CD14-positive monocyte (primary cell): ENCODE measurements at regions not wholly inside any gene's neighbourhood (a gene's known extent, or its start where the extent isn't known, plus 50 kb on each side); places are given as distances from the start of the nearest gene placed in this dataset.

Experiments used
- DNase-seq, 3 donors: peaks; one replicate each; pipeline ENCODE4 v3.0.0-alpha.2; 2011 to 2022
- H2AFZ ChIP-seq: 2 replicates; pipeline ENCODE4 v1.6.0; 2012; ENCODE audit warnings: mild to moderate bottlenecking, low read depth, low read length, inconsistent platforms; ENCODE audit not compliant: insufficient read depth, poor library complexity, severe bottlenecking
- H3K27ac ChIP-seq, 2 donors: 1 replicate in 1 of 2; 2 replicates in 1 of 2; pipeline ENCODE4 v1.5.1; 2012 to 2013; ENCODE audit warnings: low read length in 2 of 2, control low read depth in 1 of 2, inconsistent platforms in 1 of 2, low read depth in 1 of 2, mild to moderate bottlenecking in 1 of 2
- H3K27me3 ChIP-seq, 2 donors: one replicate each; pipeline versions ENCODE4 v1.6.0 to v1.6.1; 2011 to 2013; ENCODE audit warnings: low read length in 2 of 2; ENCODE audit not compliant: control insufficient read depth in 2 of 2, insufficient read depth in 2 of 2
- H3K36me3 ChIP-seq, 2 donors: replicated peaks in 1 of 2; 1 replicate in 1 of 2; 2 replicates in 1 of 2; pipeline versions ENCODE4 v1.5.1 to v1.6.1; 2012 to 2013; ENCODE audit warnings: low read length in 2 of 2, control low read depth in 1 of 2, inconsistent platforms in 1 of 2, mild to moderate bottlenecking in 1 of 2; ENCODE audit not compliant: insufficient read depth in 2 of 2, control insufficient read depth in 1 of 2
- H3K4me1 ChIP-seq, 2 donors: 1 replicate in 1 of 2; 2 replicates in 1 of 2; pipeline versions ENCODE4 v1.5.1 to v1.6.1; 2012 to 2013; ENCODE audit warnings: low read length in 2 of 2, control low read depth in 1 of 2, inconsistent platforms in 1 of 2, mild to moderate bottlenecking in 1 of 2, moderate library complexity in 1 of 2; ENCODE audit not compliant: insufficient read depth in 2 of 2, control insufficient read depth in 1 of 2
- H3K4me2 ChIP-seq: replicated peaks from 2 replicates; pipeline ENCODE3; 2012; ENCODE audit warnings: low read length, moderate library complexity, mild to moderate bottlenecking; ENCODE audit not compliant: poor library complexity, severe bottlenecking; ENCODE audit errors: extremely low read depth
- H3K4me3 ChIP-seq, 3 experiments: fragments of 200-600 bp in 1 of 3; sonication (generic) in 1 of 3; replicated peaks in 1 of 3; 1 replicate in 2 of 3; 2 replicates in 1 of 3; pipeline ENCODE4 v1.5.1; 2011 to 2013; ENCODE audit warnings: low read length in 3 of 3, mild to moderate bottlenecking in 3 of 3, control low read depth in 2 of 3, low read depth in 2 of 3, inconsistent platforms in 1 of 3, moderate library complexity in 1 of 3
- H3K79me2 ChIP-seq: 2 replicates; pipeline ENCODE4 v1.6.0; 2012; ENCODE audit warnings: mild to moderate bottlenecking, control low read depth, inconsistent platforms, low read length, moderate library complexity; ENCODE audit not compliant: insufficient read depth
- H3K9ac ChIP-seq: 2 replicates; pipeline ENCODE4 v1.6.0; 2017; ENCODE audit warnings: low read length, mild to moderate bottlenecking; ENCODE audit not compliant: insufficient read depth, poor library complexity, severe bottlenecking
- H3K9me3 ChIP-seq, 2 donors: replicated peaks in 1 of 2; 1 replicate in 1 of 2; 2 replicates in 1 of 2; pipeline versions ENCODE4 v1.5.1 to v1.6.1; 2012 to 2013; ENCODE audit warnings: low read length in 2 of 2, control low read depth in 1 of 2; ENCODE audit not compliant: control insufficient read depth in 1 of 2, insufficient read depth in 1 of 2
- H4K20me1 ChIP-seq: 2 replicates; pipeline ENCODE4 v1.6.0; 2012; ENCODE audit warnings: mild to moderate bottlenecking, low read length, control low read depth, moderate library complexity; ENCODE audit not compliant: insufficient read depth
- H3K27ac Mint-ChIP-seq, 7 donors: one replicate each; pipeline ENCODE4 v1.8.0; 2020; ENCODE audit warnings: mild to moderate bottlenecking in 7 of 7, mixed read lengths in 7 of 7, moderate library complexity in 6 of 7, inconsistent platforms in 2 of 7
- H3K27me3 Mint-ChIP-seq, 3 donors: one replicate each; pipeline ENCODE4 v1.8.0; 2021 to 2022; ENCODE audit warnings: low read depth in 3 of 3, mild to moderate bottlenecking in 3 of 3, mixed read lengths in 3 of 3, moderate library complexity in 3 of 3, inconsistent platforms in 1 of 3
- H3K36me3 Mint-ChIP-seq, 2 donors: one replicate each; pipeline ENCODE4 v1.8.0; 2020; ENCODE audit warnings: mixed read lengths in 2 of 2, inconsistent platforms in 1 of 2, mild to moderate bottlenecking in 1 of 2
- H3K4me1 Mint-ChIP-seq: one replicate; pipeline ENCODE4 v1.8.0; 2020; ENCODE audit warnings: mild to moderate bottlenecking, mixed read lengths
- H3K4me3 Mint-ChIP-seq, 2 donors: one replicate each; pipeline ENCODE4 v1.8.0; 2020; ENCODE audit warnings: mild to moderate bottlenecking in 2 of 2, mixed read lengths in 2 of 2, moderate library complexity in 1 of 2
- H3K9me3 Mint-ChIP-seq, 7 donors: one replicate each; pipeline ENCODE4 v1.8.0; 2020 to 2022; ENCODE audit warnings: mixed read lengths in 7 of 7, mild to moderate bottlenecking in 6 of 7, moderate library complexity in 6 of 7, inconsistent platforms in 2 of 7
- WGBS: methylation state at CpG from one replicate; pipeline ENCODE4 v1.1.5; 2013; ENCODE audit warnings: missing lambda C conversion rate; ENCODE audit not compliant: insufficient coverage; 5-methylcytosine and 5-hydroxymethylcytosine counted together
- intact Hi-C, 2 donors: fragments of 100-400 bp; cut with micrococcal nuclease; formaldehyde crosslinking; loops; one replicate each; pipeline versions ENCODE4 v1.15.0 to v1.15.1; 2023
- TF ChIP-seq, protein P1 (sequence below): fragments of 200-600 bp; IDR thresholded peaks from one replicate; pipeline ENCODE4 v1.8.0; 2022; ENCODE audit warnings: antibody characterized with exemption, mild to moderate bottlenecking

DNA sequence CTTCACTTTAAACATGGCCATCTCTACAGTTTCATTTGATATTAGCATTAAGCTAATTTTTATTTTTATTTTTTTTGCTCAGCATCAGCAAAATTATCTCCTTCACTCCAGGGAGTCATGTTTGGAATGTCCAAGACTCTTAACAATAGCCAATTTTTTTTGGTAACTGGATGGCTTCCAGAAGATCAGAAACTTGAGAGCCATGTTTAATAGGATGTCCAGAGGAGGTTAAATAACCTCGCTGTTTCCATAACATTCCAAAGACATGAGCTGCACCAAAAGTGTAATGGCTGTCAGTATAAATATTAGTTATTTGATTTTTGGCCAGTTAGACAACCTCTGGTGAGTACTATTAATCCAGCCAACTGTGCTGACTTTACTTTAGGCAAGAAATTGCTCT is 80.7 kb downstream of the DNTTIP2 start:
- H3K4me1 ChIP-seq: no peaks in the 10 kb centered on the region
- H3K36me3 Mint-ChIP-seq: no peaks in the 10 kb centered on the region
- no peak for DNase-seq
- no peaks in the 10 kb centered on the region for H4K20me1 ChIP-seq
- H3K9ac ChIP-seq: no peak overlapping the region
- peaks cover 4% of the 10 kb centered on the region for H3K4me1 Mint-ChIP-seq
- no peak overlapping the region for H3K4me3 ChIP-seq
- H3K9me3 Mint-ChIP-seq: peaks cover 0 to 3% (median 0%) of the 10 kb centered on the region in 7 donors
- no peak overlapping the region for H3K27ac ChIP-seq
- intact Hi-C loops: no loop called here
- H2AFZ ChIP-seq: no peak overlapping the region
- no peak overlapping the region for H3K4me3 Mint-ChIP-seq
- no peaks in the 10 kb centered on the region for H3K27me3 ChIP-seq
- TF ChIP-seq, protein P1, sequence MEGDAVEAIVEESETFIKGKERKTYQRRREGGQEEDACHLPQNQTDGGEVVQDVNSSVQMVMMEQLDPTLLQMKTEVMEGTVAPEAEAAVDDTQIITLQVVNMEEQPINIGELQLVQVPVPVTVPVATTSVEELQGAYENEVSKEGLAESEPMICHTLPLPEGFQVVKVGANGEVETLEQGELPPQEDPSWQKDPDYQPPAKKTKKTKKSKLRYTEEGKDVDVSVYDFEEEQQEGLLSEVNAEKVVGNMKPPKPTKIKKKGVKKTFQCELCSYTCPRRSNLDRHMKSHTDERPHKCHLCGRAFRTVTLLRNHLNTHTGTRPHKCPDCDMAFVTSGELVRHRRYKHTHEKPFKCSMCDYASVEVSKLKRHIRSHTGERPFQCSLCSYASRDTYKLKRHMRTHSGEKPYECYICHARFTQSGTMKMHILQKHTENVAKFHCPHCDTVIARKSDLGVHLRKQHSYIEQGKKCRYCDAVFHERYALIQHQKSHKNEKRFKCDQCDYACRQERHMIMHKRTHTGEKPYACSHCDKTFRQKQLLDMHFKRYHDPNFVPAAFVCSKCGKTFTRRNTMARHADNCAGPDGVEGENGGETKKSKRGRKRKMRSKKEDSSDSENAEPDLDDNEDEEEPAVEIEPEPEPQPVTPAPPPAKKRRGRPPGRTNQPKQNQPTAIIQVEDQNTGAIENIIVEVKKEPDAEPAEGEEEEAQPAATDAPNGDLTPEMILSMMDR: no peak
- no peaks in the 10 kb centered on the region for H3K36me3 ChIP-seq
- H3K4me2 ChIP-seq: no peak overlapping the region
- H3K9me3 ChIP-seq: no peaks in the 10 kb centered on the region
- H3K79me2 ChIP-seq: no peaks in the 10 kb centered on the region
- peaks cover 0 to 1% (median 1%) of the 10 kb centered on the region in 3 donors for H3K27me3 Mint-ChIP-seq
- whole genome bisulfite sequencing: no CpG with 5 or more reads among the region's 1 CpG
- no peak overlapping the region for H3K27ac Mint-ChIP-seq

DNA sequence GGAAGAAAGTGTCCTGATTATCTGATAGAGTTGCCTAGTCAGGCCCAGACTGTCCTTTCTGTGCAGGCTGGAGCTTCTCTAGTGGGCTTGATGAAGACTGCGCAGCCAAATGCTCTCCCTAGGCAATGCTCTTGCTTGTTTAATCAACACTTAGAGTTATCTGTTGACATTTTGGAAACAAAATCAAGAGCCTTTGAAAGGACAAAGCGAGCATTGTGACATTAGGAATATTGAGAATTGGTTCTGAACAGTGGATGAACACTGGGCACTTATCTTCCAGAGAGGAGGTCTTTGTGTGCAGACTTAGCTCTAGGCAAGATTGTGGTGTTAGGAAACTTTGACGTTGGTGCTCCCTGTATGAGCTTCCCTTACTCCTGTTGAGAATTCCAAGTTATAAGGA is 94.5 kb downstream of the DNTTIP2 start:
- TF ChIP-seq, protein P1: no peak
- no peak overlapping the region for H3K9ac ChIP-seq
- H3K27ac Mint-ChIP-seq: no peak overlapping the region

More for the DNA sequence above, 94.5 kb downstream of the DNTTIP2 start:
- Histone ChIP-seq H3K4me3 (no peak overlapping the region), H3K4me1 (no peaks in the 10 kb centered on the region), H3K36me3 (no peaks in the 10 kb centered on the region), H2AFZ (no peak overlapping the region), H3K27me3 (no peaks in the 10 kb centered on the region), H3K9me3 (peaks cover 0 to 3% of the 10 kb centered on the region in 2 donors), H3K4me2 (no peak overlapping the region), H4K20me1 (no peaks in the 10 kb centered on the region), H3K27ac (no peak overlapping the region), H3K79me2 (no peaks in the 10 kb centered on the region)
- Mint-ChIP-seq H3K27me3 (peaks cover 0 to 7% (median 2%) of the 10 kb centered on the region in 3 donors), H3K4me1 (no peaks in the 10 kb centered on the region), H3K9me3 (peaks cover 2 to 11% (median 8%) of the 10 kb centered on the region in 7 donors), H3K4me3 (no peak overlapping the region), H3K36me3 (no peaks in the 10 kb centered on the region)
- intact Hi-C loops: no loop called here
- WGBS: 100% methylated on average over 2 of the region's 3 CpGs
- DNase-seq: no peak
